GM21526 (cell line): ENCODE measurements at regions not wholly inside any gene's neighbourhood (a gene's known extent, or its start where the extent isn't known, plus 50 kb on each side); places are given as distances from the start of the nearest gene placed in this dataset.

Experiments
- ATAC-seq: cut with Tn5 transposase; IDR thresholded peaks from one replicate; pipeline ENCODE4 v1.9.1; 2021; ENCODE audit warnings: moderate library complexity; ENCODE audit not compliant: unreplicated experiment, low FRiP score

- ATAC-seq, result no peak
Measured at GRCh38 chr4:162265802-162266201, 102.0 kb upstream of the FSTL5 start.

GRCh38 chr4:162245051-162245450 is 81.3 kb upstream of the FSTL5 start:
- no peak for ATAC-seq

GRCh38 chr4:162241857-162242256 is 78.1 kb upstream of the FSTL5 start:
- no peak for ATAC-seq

- ATAC-seq, result no peak
Measured at GRCh38 chr4:162239992-162240769, 76.4 kb upstream of the FSTL5 start.

- no peak for ATAC-seq
Measured at GRCh38 chr4:162237676-162238075, 73.9 kb upstream of the FSTL5 start.

- ATAC-seq, result no peak
Measured at GRCh38 chr4:162234595-162234994, 70.8 kb upstream of the FSTL5 start.

- no peak for ATAC-seq
Measured at GRCh38 chr4:162232349-162232748, 68.5 kb upstream of the FSTL5 start.

GRCh38 chr4:162229670-162230069 is 65.9 kb upstream of the FSTL5 start:
- no peak for ATAC-seq

GRCh38 chr4:162221148-162221547 is 57.3 kb upstream of the FSTL5 start:
- ATAC-seq, result no peak
